Colonic mucosa (tissue), 4 donors: ENCODE measurements at regions not wholly inside any gene's neighbourhood (a gene's known extent, or its start where the extent isn't known, plus 50 kb on each side); places are given as distances from the start of the nearest gene placed in this dataset.

Experiments
- DNase-seq: peaks from one replicate; pipeline ENCODE4 v3.0.0-alpha.2; 2020
- H3K27ac ChIP-seq: fragments of 200-600 bp; one replicate; pipeline ENCODE4 v1.8.0; 2021
- H3K27me3 ChIP-seq: fragments of 200-600 bp; one replicate; pipeline ENCODE4 v1.8.0; 2021
- H3K36me3 ChIP-seq: fragments of 200-600 bp; one replicate; pipeline ENCODE4 v1.8.0; 2021
- H3K4me1 ChIP-seq: fragments of 200-600 bp; one replicate; pipeline ENCODE4 v1.8.0; 2021; ENCODE audit warnings: mild to moderate bottlenecking
- H3K4me3 ChIP-seq: fragments of 200-600 bp; one replicate; pipeline ENCODE4 v1.8.0; 2021
- H3K9ac ChIP-seq, 2 donors: one replicate each; pipeline ENCODE4 v1.7.0; 2013; ENCODE audit warnings: control low read depth in 2 of 2, low read depth in 2 of 2, low read length in 2 of 2
- H3K9me3 ChIP-seq: fragments of 200-600 bp; one replicate; pipeline ENCODE4 v1.8.0; 2021
- intact Hi-C: fragments of 100-400 bp; cut with DNase I; formaldehyde crosslinking; loops from one replicate; pipeline ENCODE4 v1.14.1; 2022
- TF ChIP-seq, protein P1 (sequence below): fragments of 200-600 bp; IDR thresholded peaks from one replicate; pipeline ENCODE4 v1.8.0; 2022; ENCODE audit warnings: antibody characterized with exemption, mild to moderate bottlenecking
- donor health status: healthy.
- donor health status: DM: no; HTN: no; CAD: no.
- donor health status: DM: no; HTN: no; CAD: no.

DNA sequence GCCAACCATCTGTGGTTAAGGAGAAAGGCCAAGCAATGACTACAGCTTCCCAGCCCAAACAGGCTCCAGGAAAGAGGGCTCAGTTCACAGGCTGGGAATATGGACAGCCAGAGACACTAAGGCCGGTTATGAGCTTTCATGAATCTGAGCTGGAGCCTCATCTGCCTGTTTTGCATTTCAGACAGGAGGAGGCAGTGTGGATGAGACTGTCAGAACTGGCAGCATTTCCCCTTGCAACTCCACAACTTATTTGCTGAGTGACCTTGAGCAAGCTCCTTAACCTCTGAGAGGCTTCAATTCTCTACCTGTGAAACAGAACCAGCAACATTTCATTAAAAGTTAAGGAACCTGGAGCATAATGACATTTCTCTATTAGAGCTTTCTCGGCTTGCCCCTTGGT lies 264.0 kb downstream of the ETS1 start:
- Histone ChIP-seq H3K9ac (no peak overlapping the region), H3K27ac (no peak overlapping the region), H3K27me3 (no peaks in the 10 kb centered on the region), H3K36me3 (no peaks in the 10 kb centered on the region), H3K4me1 (no peaks in the 10 kb centered on the region), H3K9me3 (no peaks in the 10 kb centered on the region), H3K4me3 (no peak overlapping the region)
- intact Hi-C loops: no loop called here
- DNase-seq: no peak
- TF ChIP-seq, protein P1, sequence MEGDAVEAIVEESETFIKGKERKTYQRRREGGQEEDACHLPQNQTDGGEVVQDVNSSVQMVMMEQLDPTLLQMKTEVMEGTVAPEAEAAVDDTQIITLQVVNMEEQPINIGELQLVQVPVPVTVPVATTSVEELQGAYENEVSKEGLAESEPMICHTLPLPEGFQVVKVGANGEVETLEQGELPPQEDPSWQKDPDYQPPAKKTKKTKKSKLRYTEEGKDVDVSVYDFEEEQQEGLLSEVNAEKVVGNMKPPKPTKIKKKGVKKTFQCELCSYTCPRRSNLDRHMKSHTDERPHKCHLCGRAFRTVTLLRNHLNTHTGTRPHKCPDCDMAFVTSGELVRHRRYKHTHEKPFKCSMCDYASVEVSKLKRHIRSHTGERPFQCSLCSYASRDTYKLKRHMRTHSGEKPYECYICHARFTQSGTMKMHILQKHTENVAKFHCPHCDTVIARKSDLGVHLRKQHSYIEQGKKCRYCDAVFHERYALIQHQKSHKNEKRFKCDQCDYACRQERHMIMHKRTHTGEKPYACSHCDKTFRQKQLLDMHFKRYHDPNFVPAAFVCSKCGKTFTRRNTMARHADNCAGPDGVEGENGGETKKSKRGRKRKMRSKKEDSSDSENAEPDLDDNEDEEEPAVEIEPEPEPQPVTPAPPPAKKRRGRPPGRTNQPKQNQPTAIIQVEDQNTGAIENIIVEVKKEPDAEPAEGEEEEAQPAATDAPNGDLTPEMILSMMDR: peak; percentile 24

DNA sequence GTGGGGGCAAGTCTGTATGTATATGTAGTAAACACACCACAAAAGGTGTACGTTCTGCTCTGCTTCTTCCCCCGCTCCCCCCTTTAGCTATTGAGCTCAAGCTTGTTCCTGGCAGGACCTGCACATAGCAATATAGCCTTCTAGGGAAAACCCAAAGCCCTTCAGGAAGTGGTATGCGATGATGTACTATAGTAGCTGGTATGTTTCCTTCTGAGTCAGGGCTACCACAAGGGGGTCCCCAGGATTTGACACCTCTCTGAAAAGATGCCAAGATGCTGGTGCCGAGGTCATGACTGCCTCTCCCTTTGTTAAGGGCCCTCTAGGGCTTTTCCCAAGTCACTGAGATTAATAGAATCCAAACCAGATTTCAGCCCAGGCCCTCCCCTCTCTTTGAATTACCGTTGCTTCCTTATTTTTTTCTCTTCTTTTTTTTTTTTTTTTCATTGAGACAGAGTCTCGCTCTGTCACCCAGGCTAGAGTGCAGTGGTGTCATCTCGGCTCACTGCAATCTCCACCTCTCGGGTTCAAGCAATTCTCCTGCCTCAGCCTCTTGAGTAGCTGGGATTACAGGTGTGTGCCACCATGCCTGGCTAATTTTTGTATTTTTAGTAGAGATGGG lies 268.4 kb downstream of the ETS1 start:
- intact Hi-C loops: no loop called here

GRCh38 chr11:128316541-128317227 lies 270.7 kb downstream of the ETS1 start:
- no peak overlapping the region for H3K27ac ChIP-seq
- H3K36me3 ChIP-seq: no peaks in the 10 kb centered on the region
- no peaks in the 10 kb centered on the region for H3K27me3 ChIP-seq
- TF ChIP-seq, protein P1: no peak
- H3K9ac ChIP-seq: no peak overlapping the region
- DNase-seq: no peak
- intact Hi-C loops: no loop called here
- H3K4me3 ChIP-seq: no peak overlapping the region
- H3K9me3 ChIP-seq: peaks cover 5% of the 10 kb centered on the region
- no peaks in the 10 kb centered on the region for H3K4me1 ChIP-seq

More for the DNA sequence above, 268.4 kb downstream of the ETS1 start:
- DNase-seq: no peak
- H3K27me3 ChIP-seq: no peaks in the 10 kb centered on the region
- H3K9ac ChIP-seq: no peak overlapping the region
- TF ChIP-seq, protein P1: no peak
- H3K27ac ChIP-seq: no peak overlapping the region
- no peak overlapping the region for H3K4me3 ChIP-seq
- H3K9me3 ChIP-seq: peaks cover 4% of the 10 kb centered on the region
- H3K36me3 ChIP-seq: no peaks in the 10 kb centered on the region
- no peaks in the 10 kb centered on the region for H3K4me1 ChIP-seq

- H3K36me3 ChIP-seq: no peaks in the 10 kb centered on the region
- TF ChIP-seq, protein P1: no peak
- no peaks in the 10 kb centered on the region for H3K4me1 ChIP-seq
- no peak overlapping the region for H3K9ac ChIP-seq
- no peak overlapping the region for H3K27ac ChIP-seq
- no peak for DNase-seq
- H3K9me3 ChIP-seq: peaks cover 5% of the 10 kb centered on the region
- H3K4me3 ChIP-seq: no peak overlapping the region
- no peaks in the 10 kb centered on the region for H3K27me3 ChIP-seq
- intact Hi-C loops: no loop called here
Measured at GRCh38 chr11:128315933-128316332, 271.4 kb downstream of the ETS1 start.

DNA sequence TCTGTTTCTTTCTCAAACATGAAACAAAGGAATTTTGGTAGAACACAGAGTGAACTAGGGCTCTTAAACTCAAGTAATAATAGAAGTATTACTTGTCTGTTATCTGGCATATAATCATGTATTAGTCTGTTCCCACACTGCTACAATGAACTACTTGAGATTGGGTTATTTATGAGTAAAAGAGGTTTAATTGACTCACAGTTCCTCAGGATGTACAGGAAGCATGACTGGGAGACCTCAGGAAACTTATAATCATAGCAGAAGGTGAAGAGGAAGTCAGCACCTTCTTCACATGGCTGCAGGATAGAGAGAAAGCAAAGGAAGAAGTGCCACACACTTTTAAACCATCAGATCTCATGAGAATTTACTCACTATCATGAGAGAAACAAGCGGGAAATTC lies 273.4 kb downstream of the ETS1 start:
- DNase-seq: no peak
- Histone ChIP-seq H3K36me3 (no peaks in the 10 kb centered on the region), H3K9ac (no peak overlapping the region), H3K4me1 (no peaks in the 10 kb centered on the region), H3K9me3 (peaks cover 5% of the 10 kb centered on the region), H3K27ac (no peak overlapping the region), H3K27me3 (no peaks in the 10 kb centered on the region), H3K4me3 (no peak overlapping the region)
- intact Hi-C loops: no loop called here
- TF ChIP-seq, protein P1: no peak
